CD14-positive monocyte (primary cell): ENCODE measurements at regions not wholly inside any gene's neighbourhood (a gene's known extent, or its start where the extent isn't known, plus 50 kb on each side); places are given as distances from the start of the nearest gene placed in this dataset.
A peak's percentile ranks its signal among the peaks of the same experiment; 100 is the strongest.

Source experiments
- DNase-seq, 3 donors: peaks; one replicate each; pipeline ENCODE4 v3.0.0-alpha.2; 2011 to 2022
- H2AFZ ChIP-seq: 2 replicates; pipeline ENCODE4 v1.6.0; 2012; ENCODE audit warnings: mild to moderate bottlenecking, low read depth, low read length, inconsistent platforms; ENCODE audit not compliant: insufficient read depth, poor library complexity, severe bottlenecking
- H3K27ac ChIP-seq, 2 donors: 1 replicate in 1 of 2; 2 replicates in 1 of 2; pipeline ENCODE4 v1.5.1; 2012 to 2013; ENCODE audit warnings: low read length in 2 of 2, control low read depth in 1 of 2, inconsistent platforms in 1 of 2, low read depth in 1 of 2, mild to moderate bottlenecking in 1 of 2
- H3K27me3 ChIP-seq, 2 donors: one replicate each; pipeline versions ENCODE4 v1.6.0 to v1.6.1; 2011 to 2013; ENCODE audit warnings: low read length in 2 of 2; ENCODE audit not compliant: control insufficient read depth in 2 of 2, insufficient read depth in 2 of 2
- H3K36me3 ChIP-seq, 2 donors: replicated peaks in 1 of 2; 1 replicate in 1 of 2; 2 replicates in 1 of 2; pipeline versions ENCODE4 v1.5.1 to v1.6.1; 2012 to 2013; ENCODE audit warnings: low read length in 2 of 2, control low read depth in 1 of 2, inconsistent platforms in 1 of 2, mild to moderate bottlenecking in 1 of 2; ENCODE audit not compliant: insufficient read depth in 2 of 2, control insufficient read depth in 1 of 2
- H3K4me1 ChIP-seq, 2 donors: 1 replicate in 1 of 2; 2 replicates in 1 of 2; pipeline versions ENCODE4 v1.5.1 to v1.6.1; 2012 to 2013; ENCODE audit warnings: low read length in 2 of 2, control low read depth in 1 of 2, inconsistent platforms in 1 of 2, mild to moderate bottlenecking in 1 of 2, moderate library complexity in 1 of 2; ENCODE audit not compliant: insufficient read depth in 2 of 2, control insufficient read depth in 1 of 2
- H3K4me2 ChIP-seq: replicated peaks from 2 replicates; pipeline ENCODE3; 2012; ENCODE audit warnings: low read length, moderate library complexity, mild to moderate bottlenecking; ENCODE audit not compliant: poor library complexity, severe bottlenecking; ENCODE audit errors: extremely low read depth
- H3K4me3 ChIP-seq, 3 experiments: fragments of 200-600 bp in 1 of 3; sonication (generic) in 1 of 3; replicated peaks in 1 of 3; 1 replicate in 2 of 3; 2 replicates in 1 of 3; pipeline ENCODE4 v1.5.1; 2011 to 2013; ENCODE audit warnings: low read length in 3 of 3, mild to moderate bottlenecking in 3 of 3, control low read depth in 2 of 3, low read depth in 2 of 3, inconsistent platforms in 1 of 3, moderate library complexity in 1 of 3
- H3K79me2 ChIP-seq: 2 replicates; pipeline ENCODE4 v1.6.0; 2012; ENCODE audit warnings: mild to moderate bottlenecking, control low read depth, inconsistent platforms, low read length, moderate library complexity; ENCODE audit not compliant: insufficient read depth
- H3K9ac ChIP-seq: 2 replicates; pipeline ENCODE4 v1.6.0; 2017; ENCODE audit warnings: low read length, mild to moderate bottlenecking; ENCODE audit not compliant: insufficient read depth, poor library complexity, severe bottlenecking
- H3K9me3 ChIP-seq, 2 donors: replicated peaks in 1 of 2; 1 replicate in 1 of 2; 2 replicates in 1 of 2; pipeline versions ENCODE4 v1.5.1 to v1.6.1; 2012 to 2013; ENCODE audit warnings: low read length in 2 of 2, control low read depth in 1 of 2; ENCODE audit not compliant: control insufficient read depth in 1 of 2, insufficient read depth in 1 of 2
- H4K20me1 ChIP-seq: 2 replicates; pipeline ENCODE4 v1.6.0; 2012; ENCODE audit warnings: mild to moderate bottlenecking, low read length, control low read depth, moderate library complexity; ENCODE audit not compliant: insufficient read depth
- H3K27ac Mint-ChIP-seq, 7 donors: one replicate each; pipeline ENCODE4 v1.8.0; 2020; ENCODE audit warnings: mild to moderate bottlenecking in 7 of 7, mixed read lengths in 7 of 7, moderate library complexity in 6 of 7, inconsistent platforms in 2 of 7
- H3K27me3 Mint-ChIP-seq, 3 donors: one replicate each; pipeline ENCODE4 v1.8.0; 2021 to 2022; ENCODE audit warnings: low read depth in 3 of 3, mild to moderate bottlenecking in 3 of 3, mixed read lengths in 3 of 3, moderate library complexity in 3 of 3, inconsistent platforms in 1 of 3
- H3K36me3 Mint-ChIP-seq, 2 donors: one replicate each; pipeline ENCODE4 v1.8.0; 2020; ENCODE audit warnings: mixed read lengths in 2 of 2, inconsistent platforms in 1 of 2, mild to moderate bottlenecking in 1 of 2
- H3K4me1 Mint-ChIP-seq: one replicate; pipeline ENCODE4 v1.8.0; 2020; ENCODE audit warnings: mild to moderate bottlenecking, mixed read lengths
- H3K4me3 Mint-ChIP-seq, 2 donors: one replicate each; pipeline ENCODE4 v1.8.0; 2020; ENCODE audit warnings: mild to moderate bottlenecking in 2 of 2, mixed read lengths in 2 of 2, moderate library complexity in 1 of 2
- H3K9me3 Mint-ChIP-seq, 7 donors: one replicate each; pipeline ENCODE4 v1.8.0; 2020 to 2022; ENCODE audit warnings: mixed read lengths in 7 of 7, mild to moderate bottlenecking in 6 of 7, moderate library complexity in 6 of 7, inconsistent platforms in 2 of 7
- WGBS: methylation state at CpG from one replicate; pipeline ENCODE4 v1.1.5; 2013; ENCODE audit warnings: missing lambda C conversion rate; ENCODE audit not compliant: insufficient coverage; 5-methylcytosine and 5-hydroxymethylcytosine counted together
- intact Hi-C, 2 donors: fragments of 100-400 bp; cut with micrococcal nuclease; formaldehyde crosslinking; loops; one replicate each; pipeline versions ENCODE4 v1.15.0 to v1.15.1; 2023
- TF ChIP-seq, protein P1 (sequence below): fragments of 200-600 bp; IDR thresholded peaks from one replicate; pipeline ENCODE4 v1.8.0; 2022; ENCODE audit warnings: antibody characterized with exemption, mild to moderate bottlenecking

DNA sequence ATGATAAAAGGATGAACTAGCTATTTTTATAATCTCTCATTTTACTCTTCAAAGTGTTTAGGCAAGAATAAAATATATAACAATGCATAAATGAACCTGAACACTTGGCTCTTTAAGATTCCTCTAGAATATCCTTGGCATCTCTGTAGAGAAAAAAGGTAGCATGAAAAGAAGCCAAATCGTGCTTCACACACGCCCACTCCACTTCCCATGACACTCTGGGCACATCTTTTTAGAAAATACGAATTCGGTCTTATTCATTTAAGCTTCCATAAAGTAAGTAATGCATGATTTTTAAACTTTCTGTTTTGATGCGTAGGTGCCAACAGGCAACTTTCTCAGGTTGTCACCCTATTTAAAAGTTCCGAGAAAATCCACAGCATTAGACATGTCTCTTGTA, 73.6 kb upstream of the SORBS2 start:
- 80% methylated on average over 1 of the region's 6 CpGs for WGBS
- intact Hi-C loops = no loop called here
- H3K9me3 ChIP-seq = peaks cover 4 to 8% of the 10 kb centered on the region in 2 donors
- H3K4me1 Mint-ChIP-seq = peaks cover 14% of the 10 kb centered on the region
- peaks cover 0 to 12% of the 10 kb centered on the region in 2 donors for H3K4me1 ChIP-seq
- H2AFZ ChIP-seq = no peak overlapping the region
- H3K4me3 ChIP-seq = no peak overlapping the region
- H3K79me2 ChIP-seq = no peaks in the 10 kb centered on the region
- H3K27me3 ChIP-seq = no peaks in the 10 kb centered on the region
- H3K27ac ChIP-seq = no peak overlapping the region
- no peaks in the 10 kb centered on the region for H3K36me3 ChIP-seq
- H4K20me1 ChIP-seq = no peaks in the 10 kb centered on the region
- no peaks in the 10 kb centered on the region for H3K36me3 Mint-ChIP-seq
- H3K27ac Mint-ChIP-seq = no peak overlapping the region
- H3K9me3 Mint-ChIP-seq = peaks cover 4 to 10% (median 6%) of the 10 kb centered on the region in 7 donors
- H3K4me2 ChIP-seq = no peak overlapping the region
- peaks cover 2 to 13% (median 9%) of the 10 kb centered on the region in 3 donors for H3K27me3 Mint-ChIP-seq
- H3K9ac ChIP-seq = no peak overlapping the region
- no peak for DNase-seq
- TF ChIP-seq, protein P1, sequence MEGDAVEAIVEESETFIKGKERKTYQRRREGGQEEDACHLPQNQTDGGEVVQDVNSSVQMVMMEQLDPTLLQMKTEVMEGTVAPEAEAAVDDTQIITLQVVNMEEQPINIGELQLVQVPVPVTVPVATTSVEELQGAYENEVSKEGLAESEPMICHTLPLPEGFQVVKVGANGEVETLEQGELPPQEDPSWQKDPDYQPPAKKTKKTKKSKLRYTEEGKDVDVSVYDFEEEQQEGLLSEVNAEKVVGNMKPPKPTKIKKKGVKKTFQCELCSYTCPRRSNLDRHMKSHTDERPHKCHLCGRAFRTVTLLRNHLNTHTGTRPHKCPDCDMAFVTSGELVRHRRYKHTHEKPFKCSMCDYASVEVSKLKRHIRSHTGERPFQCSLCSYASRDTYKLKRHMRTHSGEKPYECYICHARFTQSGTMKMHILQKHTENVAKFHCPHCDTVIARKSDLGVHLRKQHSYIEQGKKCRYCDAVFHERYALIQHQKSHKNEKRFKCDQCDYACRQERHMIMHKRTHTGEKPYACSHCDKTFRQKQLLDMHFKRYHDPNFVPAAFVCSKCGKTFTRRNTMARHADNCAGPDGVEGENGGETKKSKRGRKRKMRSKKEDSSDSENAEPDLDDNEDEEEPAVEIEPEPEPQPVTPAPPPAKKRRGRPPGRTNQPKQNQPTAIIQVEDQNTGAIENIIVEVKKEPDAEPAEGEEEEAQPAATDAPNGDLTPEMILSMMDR = no peak
- H3K4me3 Mint-ChIP-seq = no peak overlapping the region

DNA sequence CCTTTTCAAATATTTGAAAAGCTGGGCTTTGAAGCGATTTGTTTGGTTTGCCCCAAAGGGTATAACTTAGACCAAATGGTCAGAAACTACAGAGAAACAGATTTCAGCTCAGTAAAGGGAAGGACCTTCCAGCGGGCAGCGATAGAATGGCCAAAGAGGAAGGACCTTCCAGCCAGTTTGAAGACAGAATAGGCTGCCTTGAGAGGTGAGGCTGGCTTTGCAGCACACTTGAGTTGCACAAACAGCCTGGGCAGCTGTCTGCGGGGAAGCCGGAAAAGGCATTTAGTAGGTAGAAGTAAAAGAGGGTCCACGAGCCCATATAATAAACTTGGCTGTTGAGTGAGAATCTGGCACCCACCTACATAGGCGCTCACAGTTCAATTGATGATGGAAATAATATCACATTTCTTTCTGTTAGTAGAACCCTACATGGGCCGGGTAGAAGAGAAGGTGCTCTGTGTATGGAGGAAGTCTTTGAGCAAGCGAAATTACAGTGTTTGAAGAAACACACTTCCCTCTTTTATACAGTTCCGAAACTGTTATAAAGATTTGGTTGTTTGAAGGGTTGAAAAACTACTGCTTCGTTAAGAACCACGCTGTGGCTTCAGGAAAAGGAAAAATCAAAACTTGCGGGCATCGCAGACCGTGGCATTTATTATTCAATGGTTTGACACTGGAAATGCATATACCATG, 75.0 kb upstream of the SORBS2 start:
- intact Hi-C loops = no loop called here
- DNase-seq = peak; percentile 13 to 51 (median 35)
- Mint-ChIP-seq H3K4me1 (peaks cover 14% of the 10 kb centered on the region), H3K36me3 (no peaks in the 10 kb centered on the region), H3K4me3 (peak overlapping the region; percentile 57 to 75), H3K27ac (peak overlapping the region in 6 of 7 donors; percentile 5 to 69 (median 58)), H3K27me3 (peaks cover 2 to 10% (median 9%) of the 10 kb centered on the region in 3 donors), H3K9me3 (peaks cover 4 to 10% (median 6%) of the 10 kb centered on the region in 7 donors)
- H3K79me2 ChIP-seq = no peaks in the 10 kb centered on the region
- peaks cover 0 to 12% of the 10 kb centered on the region in 2 donors for H3K4me1 ChIP-seq
- TF ChIP-seq, protein P1 = no peak
- H3K4me3 ChIP-seq = peak overlapping the region in 1 of 3 experiments; percentile 42
- no peaks in the 10 kb centered on the region for H3K36me3 ChIP-seq
- WGBS = 13% methylated on average over 8 of the region's 15 CpGs
- peak overlapping the region in 1 of 2 donors; percentile 56 for H3K27ac ChIP-seq
- peak overlapping the region; percentile 15 for H2AFZ ChIP-seq
- H3K27me3 ChIP-seq = no peaks in the 10 kb centered on the region
- H4K20me1 ChIP-seq = no peaks in the 10 kb centered on the region
- H3K9ac ChIP-seq = no peak overlapping the region
- H3K4me2 ChIP-seq = peak overlapping the region; percentile 59
- H3K9me3 ChIP-seq = peaks cover 4 to 8% of the 10 kb centered on the region in 2 donors
